ENCODE measurements at regions not wholly inside any gene's neighbourhood (a gene's known extent, or its start where the extent isn't known, plus 50 kb on each side); places are given as distances from the start of the nearest gene placed in this dataset.
A peak's percentile ranks its signal among the peaks of the same experiment; 100 is the strongest.

DNA sequence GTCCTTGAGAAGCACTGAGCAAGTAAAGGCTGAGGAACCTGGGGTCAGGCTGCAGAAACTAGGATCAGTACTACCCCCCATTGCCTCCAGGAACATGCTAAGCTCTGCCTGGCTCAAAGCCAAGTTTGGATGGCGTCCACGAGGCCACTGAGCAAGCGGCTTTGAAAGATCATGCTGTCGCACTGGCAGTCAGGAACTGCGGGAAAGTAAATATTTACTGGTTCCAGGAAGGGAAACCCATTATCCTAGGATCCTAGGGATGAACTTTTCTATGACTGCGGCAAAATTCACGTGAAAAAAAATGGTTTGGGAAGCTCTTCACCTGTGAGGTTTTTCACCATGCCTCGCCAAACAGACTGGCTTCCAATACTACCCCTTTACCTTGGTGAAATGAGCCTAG lies 75.3 kb upstream of the PJA2 start:
- Histone ChIP-seq H3K9me3 (no peaks in the 10 kb centered on the region), H3K27ac (no peak overlapping the region), H3K4me3 (no peak overlapping the region), H3K27me3 (no peaks in the 10 kb centered on the region), H3K4me1 (peaks cover 0 to 14% (median 0%) of the 10 kb centered on the region in 4 donors), H3K36me3 (no peaks in the 10 kb centered on the region)
- TF ChIP-seq POLR2A (IDR thresholded peaks at IDR 0.05) (no peak), EP300 (IDR thresholded peaks at IDR 0.05) (no peak)
- TF ChIP-seq, protein P1, sequence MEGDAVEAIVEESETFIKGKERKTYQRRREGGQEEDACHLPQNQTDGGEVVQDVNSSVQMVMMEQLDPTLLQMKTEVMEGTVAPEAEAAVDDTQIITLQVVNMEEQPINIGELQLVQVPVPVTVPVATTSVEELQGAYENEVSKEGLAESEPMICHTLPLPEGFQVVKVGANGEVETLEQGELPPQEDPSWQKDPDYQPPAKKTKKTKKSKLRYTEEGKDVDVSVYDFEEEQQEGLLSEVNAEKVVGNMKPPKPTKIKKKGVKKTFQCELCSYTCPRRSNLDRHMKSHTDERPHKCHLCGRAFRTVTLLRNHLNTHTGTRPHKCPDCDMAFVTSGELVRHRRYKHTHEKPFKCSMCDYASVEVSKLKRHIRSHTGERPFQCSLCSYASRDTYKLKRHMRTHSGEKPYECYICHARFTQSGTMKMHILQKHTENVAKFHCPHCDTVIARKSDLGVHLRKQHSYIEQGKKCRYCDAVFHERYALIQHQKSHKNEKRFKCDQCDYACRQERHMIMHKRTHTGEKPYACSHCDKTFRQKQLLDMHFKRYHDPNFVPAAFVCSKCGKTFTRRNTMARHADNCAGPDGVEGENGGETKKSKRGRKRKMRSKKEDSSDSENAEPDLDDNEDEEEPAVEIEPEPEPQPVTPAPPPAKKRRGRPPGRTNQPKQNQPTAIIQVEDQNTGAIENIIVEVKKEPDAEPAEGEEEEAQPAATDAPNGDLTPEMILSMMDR (IDR thresholded peaks at IDR 0.05): no peak
- 24 to 48% methylated on average over 8 of the region's 8 CpGs for WGBS, 2 donors
- DNase-seq (ENCODE audit: low spot score in 2 of 2): peak; percentile 33 to 61

DNA sequence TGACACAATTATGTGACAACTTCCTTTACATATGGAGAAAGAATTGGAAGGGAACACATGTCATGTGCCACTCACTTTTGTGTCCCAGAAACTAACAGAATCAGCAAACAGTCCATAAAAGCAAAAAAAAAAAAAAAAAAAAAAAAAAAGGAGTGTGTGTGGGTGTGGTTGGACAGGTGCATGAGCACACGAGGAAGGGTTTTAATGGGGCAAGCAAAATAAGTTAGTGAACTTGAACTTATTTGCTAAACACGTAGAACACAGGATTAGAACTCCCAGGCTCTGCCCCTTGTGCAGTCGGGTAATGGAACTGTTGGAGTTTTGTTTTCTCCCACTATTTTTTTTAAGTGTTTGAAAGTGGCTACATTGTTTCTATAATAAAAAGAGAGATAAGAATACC lies 74.8 kb upstream of the PJA2 start:
- DNase-seq (ENCODE audit: low spot score in 2 of 2): no peak
- Histone ChIP-seq H3K9me3 (no peaks in the 10 kb centered on the region), H3K27me3 (no peaks in the 10 kb centered on the region), H3K4me1 (peaks cover 0 to 14% (median 0%) of the 10 kb centered on the region in 4 donors), H3K36me3 (no peaks in the 10 kb centered on the region), H3K4me3 (no peak overlapping the region), H3K27ac (no peak overlapping the region)
- TF ChIP-seq, protein P1 (IDR thresholded peaks at IDR 0.05): no peak
- TF ChIP-seq POLR2A (IDR thresholded peaks at IDR 0.05) (no peak), EP300 (IDR thresholded peaks at IDR 0.05) (no peak)
- 40 to 66% methylated on average over 3 of the region's 3 CpGs for WGBS, 2 donors

DNA sequence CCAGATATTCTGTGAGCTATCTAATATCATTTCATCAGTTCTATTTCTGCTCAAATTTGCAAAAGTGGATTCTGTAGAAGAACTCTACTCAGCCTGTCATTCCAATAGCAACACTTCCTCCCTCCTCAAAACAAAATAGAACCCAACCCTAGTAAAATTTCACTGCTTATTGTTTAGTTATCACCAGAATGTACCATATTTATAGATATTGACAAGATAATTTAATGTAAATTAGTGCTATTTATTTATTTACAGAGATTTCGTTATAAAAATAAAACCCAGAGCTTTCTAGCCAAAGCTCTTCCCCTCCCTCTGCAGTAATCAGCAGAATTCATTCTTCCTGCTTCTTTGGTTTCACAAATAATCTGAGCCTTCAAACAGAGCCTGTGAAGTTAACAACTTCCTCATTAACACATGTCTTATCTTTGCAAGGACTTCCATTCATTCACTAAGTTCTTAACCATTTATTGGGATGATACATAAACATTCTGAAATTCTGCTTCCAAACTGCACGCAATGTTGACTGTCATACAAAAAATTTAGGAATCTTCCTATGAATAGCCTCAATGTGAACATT lies 73.7 kb upstream of the PJA2 start:
- Histone ChIP-seq H3K36me3 (no peaks in the 10 kb centered on the region), H3K4me1 (peaks cover 0 to 14% (median 0%) of the 10 kb centered on the region in 4 donors), H3K27ac (no peak overlapping the region), H3K4me3 (no peak overlapping the region), H3K27me3 (no peaks in the 10 kb centered on the region), H3K9me3 (no peaks in the 10 kb centered on the region)
- TF ChIP-seq POLR2A (IDR thresholded peaks at IDR 0.05) (no peak), EP300 (IDR thresholded peaks at IDR 0.05) (no peak)
- TF ChIP-seq, protein P1 (IDR thresholded peaks at IDR 0.05): no peak
- no peak for DNase-seq (ENCODE audit: low spot score in 2 of 2)
- WGBS, 2 donors: 48 to 56% methylated on average over 2 of the region's 2 CpGs

DNA sequence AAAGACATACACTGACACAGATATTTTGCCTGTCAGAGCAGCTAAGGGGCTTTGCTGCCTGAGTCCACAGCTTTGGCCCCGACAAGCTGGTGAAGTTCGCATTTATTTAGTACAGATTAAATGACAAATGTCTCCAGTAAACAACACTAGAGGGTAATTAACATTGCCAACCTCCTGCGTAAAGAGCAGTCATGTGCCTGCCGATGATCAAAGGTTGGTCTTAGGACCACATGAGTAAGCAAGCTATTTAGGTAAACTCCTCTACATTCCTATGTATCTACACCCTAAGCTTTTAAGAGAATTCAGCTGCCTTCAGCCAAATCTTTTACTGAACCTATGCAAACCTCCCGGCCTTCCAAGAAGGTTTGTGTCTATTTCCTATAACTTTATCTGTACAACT lies 73.0 kb upstream of the PJA2 start:
- no peak for DNase-seq (ENCODE audit: low spot score in 2 of 2)

DNA sequence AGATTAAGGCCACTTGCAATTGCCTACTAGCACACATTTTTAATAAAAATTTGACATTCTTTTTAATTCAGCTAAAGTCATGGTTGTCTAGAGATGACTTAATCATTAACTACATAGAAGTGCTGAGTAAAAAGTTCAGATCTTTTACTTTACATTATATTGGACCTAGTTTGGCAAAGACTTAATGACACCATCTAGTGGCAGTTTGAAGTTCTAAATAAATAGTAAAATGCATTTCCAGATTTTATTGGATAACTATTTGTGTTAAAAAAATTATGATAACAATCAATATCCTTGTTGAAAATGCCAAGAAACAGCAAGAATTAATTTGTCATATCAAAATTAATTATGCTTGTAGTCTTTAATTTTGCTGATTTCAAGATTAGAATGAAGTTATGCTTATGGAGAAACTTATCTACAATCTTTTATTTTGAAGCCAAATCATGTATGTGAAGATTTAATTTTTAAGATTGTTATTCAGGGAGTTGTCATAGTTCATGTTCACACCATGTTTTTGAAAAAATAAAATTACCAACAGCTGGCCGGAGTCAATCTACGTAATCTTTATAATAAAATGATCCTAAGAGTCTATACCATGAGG lies 69.6 kb upstream of the PJA2 start:
- Histone ChIP-seq H3K36me3 (no peaks in the 10 kb centered on the region), H3K27ac (no peak overlapping the region), H3K4me3 (no peak overlapping the region), H3K4me1 (no peaks in the 10 kb centered on the region), H3K27me3 (no peaks in the 10 kb centered on the region), H3K9me3 (no peaks in the 10 kb centered on the region)
- DNase-seq (ENCODE audit: low spot score in 2 of 2): no peak
- TF ChIP-seq POLR2A (IDR thresholded peaks at IDR 0.05) (no peak), EP300 (IDR thresholded peaks at IDR 0.05) (no peak)
- TF ChIP-seq, protein P1 (IDR thresholded peaks at IDR 0.05): peak in 3 of 5 experiments; percentile 16 to 28 (median 24)
- 93 to 95% methylated on average over 2 of the region's 2 CpGs for WGBS, 2 donors

More for the DNA sequence above, 73.0 kb upstream of the PJA2 start:
- Histone ChIP-seq H3K27me3 (no peaks in the 10 kb centered on the region), H3K9me3 (no peaks in the 10 kb centered on the region), H3K27ac (no peak overlapping the region), H3K4me3 (no peak overlapping the region), H3K36me3 (no peaks in the 10 kb centered on the region), H3K4me1 (peaks cover 0 to 14% (median 0%) of the 10 kb centered on the region in 4 donors)
- 86 to 93% methylated on average over 5 of the region's 5 CpGs for WGBS, 2 donors
- TF ChIP-seq POLR2A (IDR thresholded peaks at IDR 0.05) (no peak), EP300 (IDR thresholded peaks at IDR 0.05) (no peak)
- TF ChIP-seq, protein P1 (IDR thresholded peaks at IDR 0.05): no peak
